ENCODE measurements at regions not wholly inside any gene's neighbourhood (a gene's known extent, or its start where the extent isn't known, plus 50 kb on each side); places are given as distances from the start of the nearest gene placed in this dataset.

GRCh38 chr13:99442273-99442895, 58.9 kb upstream of the TM9SF2 start:
- TF ChIP-seq POLR2A (IDR thresholded peaks at IDR 0.05; ENCODE audit: low read depth) (no peak), CTCF (IDR thresholded peaks at IDR 0.05) (peak; percentile 91 to 98 (median 94)), POLR2AphosphoS5 (IDR thresholded peaks at IDR 0.05) (no peak), EP300 (IDR thresholded peaks at IDR 0.05) (no peak)

Measured in esophagus muscularis mucosa (tissue), 4 donors.